ENCODE measurements at regions not wholly inside any gene's neighbourhood (a gene's known extent, or its start where the extent isn't known, plus 50 kb on each side); places are given as distances from the start of the nearest gene placed in this dataset.
"Not testable (repeated sequence)": the region's sequence is repeated elsewhere in the genome, so short reads cannot be mapped to it uniquely, and the experiment has no call there.

GRCh38 chr1:37360011-37360410, 114.4 kb upstream of the ZC3H12A start:
- Histone ChIP-seq H3K4me2 (ENCODE audit: extremely low read depth, insufficient read depth, low read length) (no peak overlapping the region), H3K9me3 (ENCODE audit: control insufficient read depth, insufficient read depth, low read depth, low read length) (no peaks in the 10 kb centered on the region), H3K36me3 (ENCODE audit: control insufficient read depth, insufficient read depth, low read length) (no peaks in the 10 kb centered on the region), H4K20me1 (ENCODE audit: control insufficient read depth, extremely low read depth, insufficient read depth, low read length) (no peaks in the 10 kb centered on the region), H3K9ac (ENCODE audit: insufficient read depth, low read length) (no peak overlapping the region), H3K79me2 (ENCODE audit: control insufficient read depth, insufficient read depth, low read length) (no peaks in the 10 kb centered on the region), H3K4me1 (ENCODE audit: control insufficient read depth, extremely low read depth, insufficient read depth, low read length) (no peaks in the 10 kb centered on the region), H3K4me3 (replicated peaks in 1 of 4; ENCODE audit: control extremely low read depth in 1 of 4, insufficient read depth in 1 of 4, low read depth in 3 of 4, low read length in 4 of 4) (no peak overlapping the region), H2AFZ (ENCODE audit: low read length) (no peak overlapping the region), H3K27me3 (ENCODE audit: control insufficient read depth, insufficient read depth, low read length) (no peaks in the 10 kb centered on the region), H3K27ac (ENCODE audit: insufficient read depth, low read length) (no peak overlapping the region)
- DNase-seq (ENCODE audit: low read depth in 2 of 2) = no peak
- TF ChIP-seq CTCF (conservative IDR thresholded peaks at IDR 0.05 in 1 of 2, IDR thresholded peaks at IDR 0.05 in 1 of 2; ENCODE audit: low read depth in 1 of 2, low read length in 2 of 2) (no peak), EZH2 (IDR thresholded peaks at IDR 0.05; ENCODE audit: low read length, missing control alignments) (no peak)

GRCh38 chr1:37362594-37363385, 111.6 kb upstream of the ZC3H12A start:
- Histone ChIP-seq H3K27ac (ENCODE audit: insufficient read depth, low read length) (no peak overlapping the region), H3K79me2 (ENCODE audit: control insufficient read depth, insufficient read depth, low read length) (no peaks in the 10 kb centered on the region), H4K20me1 (ENCODE audit: control insufficient read depth, extremely low read depth, insufficient read depth, low read length) (no peaks in the 10 kb centered on the region), H3K9me3 (ENCODE audit: control insufficient read depth, insufficient read depth, low read depth, low read length) (no peaks in the 10 kb centered on the region), H3K4me1 (ENCODE audit: control insufficient read depth, extremely low read depth, insufficient read depth, low read length) (no peaks in the 10 kb centered on the region), H3K4me3 (replicated peaks in 1 of 4; ENCODE audit: control extremely low read depth in 1 of 4, insufficient read depth in 1 of 4, low read depth in 3 of 4, low read length in 4 of 4) (no peak overlapping the region), H3K4me2 (ENCODE audit: extremely low read depth, insufficient read depth, low read length) (no peak overlapping the region), H3K9ac (ENCODE audit: insufficient read depth, low read length) (no peak overlapping the region), H2AFZ (ENCODE audit: low read length) (no peak overlapping the region), H3K27me3 (ENCODE audit: control insufficient read depth, insufficient read depth, low read length) (no peaks in the 10 kb centered on the region), H3K36me3 (ENCODE audit: control insufficient read depth, insufficient read depth, low read length) (no peaks in the 10 kb centered on the region)
- TF ChIP-seq EZH2 (IDR thresholded peaks at IDR 0.05; ENCODE audit: low read length, missing control alignments) = no peak
- no peak for TF ChIP-seq CTCF (conservative IDR thresholded peaks at IDR 0.05 in 1 of 2, IDR thresholded peaks at IDR 0.05 in 1 of 2; ENCODE audit: low read depth in 1 of 2, low read length in 2 of 2)
- no peak for DNase-seq (ENCODE audit: low read depth in 2 of 2)

DNA sequence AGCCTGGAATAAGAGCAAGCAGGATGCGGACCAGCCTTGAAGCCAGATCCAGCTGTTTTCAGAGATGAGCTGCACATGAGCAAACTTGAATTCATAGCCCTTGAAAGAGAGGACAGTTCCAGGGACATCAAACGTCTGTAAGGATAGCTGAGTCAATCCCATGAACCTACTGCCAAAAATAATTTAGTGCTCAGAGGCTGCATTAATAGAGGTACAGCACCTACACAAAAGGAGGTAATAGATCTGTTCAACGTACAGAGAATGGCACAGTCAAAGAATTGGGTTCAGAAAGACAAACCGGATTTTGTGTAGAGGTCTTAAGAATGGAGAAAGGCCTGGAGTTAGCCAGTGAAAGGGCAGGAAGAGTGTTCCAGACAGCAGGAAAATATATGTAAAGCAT, 110.8 kb upstream of the ZC3H12A start:
- Histone ChIP-seq H3K27ac (ENCODE audit: insufficient read depth, low read length) (no peak overlapping the region), H3K27me3 (ENCODE audit: control insufficient read depth, insufficient read depth, low read length) (no peaks in the 10 kb centered on the region), H3K79me2 (ENCODE audit: control insufficient read depth, insufficient read depth, low read length) (no peaks in the 10 kb centered on the region), H3K9ac (ENCODE audit: insufficient read depth, low read length) (no peak overlapping the region), H3K9me3 (ENCODE audit: control insufficient read depth, insufficient read depth, low read depth, low read length) (no peaks in the 10 kb centered on the region), H3K4me2 (ENCODE audit: extremely low read depth, insufficient read depth, low read length) (no peak overlapping the region), H3K36me3 (ENCODE audit: control insufficient read depth, insufficient read depth, low read length) (no peaks in the 10 kb centered on the region), H4K20me1 (ENCODE audit: control insufficient read depth, extremely low read depth, insufficient read depth, low read length) (no peaks in the 10 kb centered on the region), H3K4me1 (ENCODE audit: control insufficient read depth, extremely low read depth, insufficient read depth, low read length) (no peaks in the 10 kb centered on the region), H2AFZ (ENCODE audit: low read length) (no peak overlapping the region), H3K4me3 (replicated peaks in 1 of 4; ENCODE audit: control extremely low read depth in 1 of 4, insufficient read depth in 1 of 4, low read depth in 3 of 4, low read length in 4 of 4) (no peak overlapping the region)
- DNase-seq (ENCODE audit: low read depth in 2 of 2) = no peak
- TF ChIP-seq CTCF (conservative IDR thresholded peaks at IDR 0.05 in 1 of 2, IDR thresholded peaks at IDR 0.05 in 1 of 2; ENCODE audit: low read depth in 1 of 2, low read length in 2 of 2) (no peak), EZH2 (IDR thresholded peaks at IDR 0.05; ENCODE audit: low read length, missing control alignments) (no peak)

GRCh38 chr1:37368665-37369315, 105.6 kb upstream of the ZC3H12A start:
- H3K4me3 ChIP-seq (replicated peaks in 1 of 4; ENCODE audit: control extremely low read depth in 1 of 4, insufficient read depth in 1 of 4, low read depth in 3 of 4, low read length in 4 of 4); H3K27ac ChIP-seq (ENCODE audit: insufficient read depth, low read length); H3K4me2 ChIP-seq (ENCODE audit: extremely low read depth, insufficient read depth, low read length); H3K4me1 ChIP-seq (ENCODE audit: control insufficient read depth, extremely low read depth, insufficient read depth, low read length); H4K20me1 ChIP-seq (ENCODE audit: control insufficient read depth, extremely low read depth, insufficient read depth, low read length); H3K9me3 ChIP-seq (ENCODE audit: control insufficient read depth, insufficient read depth, low read depth, low read length); H3K79me2 ChIP-seq (ENCODE audit: control insufficient read depth, insufficient read depth, low read length); DNase-seq (ENCODE audit: low read depth in 2 of 2); H3K27me3 ChIP-seq (ENCODE audit: control insufficient read depth, insufficient read depth, low read length); H3K9ac ChIP-seq (ENCODE audit: insufficient read depth, low read length); H2AFZ ChIP-seq (ENCODE audit: low read length); H3K36me3 ChIP-seq (ENCODE audit: control insufficient read depth, insufficient read depth, low read length): not testable (repeated sequence)

Data from fibroblast of lung (primary cell).